ENCODE measurements at regions not wholly inside any gene's neighbourhood (a gene's known extent, or its start where the extent isn't known, plus 50 kb on each side); places are given as distances from the start of the nearest gene placed in this dataset.

DNA sequence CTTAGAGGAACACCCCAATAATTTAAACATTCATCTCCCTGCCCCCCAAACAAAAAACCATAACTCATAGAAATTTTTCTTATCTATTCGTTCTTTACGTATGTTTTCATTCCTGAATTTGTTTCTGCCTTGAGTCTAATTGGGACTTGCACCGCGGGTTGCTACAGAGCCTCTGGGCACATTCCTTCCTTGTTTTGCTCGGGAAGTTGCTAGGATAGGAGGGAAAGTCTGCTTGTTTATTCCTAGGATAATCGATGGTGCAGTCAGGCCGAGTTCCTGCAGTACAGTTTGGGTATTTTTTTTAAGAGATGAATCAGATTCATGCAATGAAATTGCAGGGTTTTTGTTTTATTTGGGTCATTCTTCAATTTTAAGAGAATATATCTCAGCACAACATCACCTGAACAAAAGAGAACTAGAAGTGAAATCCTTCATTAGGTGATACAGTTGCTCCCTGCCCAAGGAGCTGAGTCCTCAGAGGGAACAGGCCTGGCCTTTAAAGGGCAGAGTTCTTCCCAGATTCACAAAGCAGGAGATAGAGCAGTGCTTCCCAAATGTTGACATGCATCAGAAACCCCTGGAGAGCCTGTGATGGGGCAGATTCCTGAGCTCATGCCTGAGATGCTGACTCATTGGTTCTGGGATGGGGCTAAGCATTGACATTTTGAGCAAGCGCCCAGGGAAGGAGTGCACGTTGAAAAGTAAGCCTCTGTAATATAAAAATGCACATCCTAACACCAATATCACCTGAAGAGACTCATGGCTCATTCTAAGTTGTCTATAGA is 114.9 kb upstream of the FAM9B start:
- ATAC-seq = no peak

DNA sequence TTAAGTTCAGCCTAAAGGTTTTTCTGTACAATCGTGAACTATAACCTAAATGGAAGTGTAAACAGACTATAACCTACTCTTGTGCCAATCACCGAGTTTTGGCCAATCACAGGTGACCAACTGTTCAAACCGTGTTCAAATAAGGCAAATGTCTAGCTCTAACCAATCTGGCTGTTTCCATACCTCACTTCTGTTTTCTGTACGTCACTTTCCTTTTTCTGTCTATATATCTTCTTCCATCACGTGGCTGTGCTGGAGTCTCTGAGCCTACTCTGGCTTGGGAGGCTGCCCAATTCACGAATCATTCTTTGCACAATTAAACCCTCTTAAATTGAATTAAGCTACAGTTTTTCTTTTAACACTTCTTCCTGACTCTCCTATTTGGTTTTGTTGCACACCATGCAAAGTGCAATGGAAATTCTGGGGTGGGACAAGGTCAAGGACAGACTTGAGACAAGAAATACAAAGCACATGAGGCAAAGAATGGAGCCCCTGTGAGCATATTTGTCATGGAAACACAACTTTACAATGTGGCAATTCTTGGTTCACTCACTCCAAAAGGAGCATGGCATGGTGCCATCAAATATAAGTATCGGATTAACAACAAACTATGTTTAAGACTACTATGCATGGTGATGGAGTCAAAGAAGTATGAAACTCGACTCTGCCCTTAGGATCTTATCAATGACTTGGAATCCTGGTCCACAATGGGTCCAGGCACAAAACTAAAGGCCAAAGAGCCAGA is 115.7 kb upstream of the FAM9B start:
- no peak for ATAC-seq

DNA sequence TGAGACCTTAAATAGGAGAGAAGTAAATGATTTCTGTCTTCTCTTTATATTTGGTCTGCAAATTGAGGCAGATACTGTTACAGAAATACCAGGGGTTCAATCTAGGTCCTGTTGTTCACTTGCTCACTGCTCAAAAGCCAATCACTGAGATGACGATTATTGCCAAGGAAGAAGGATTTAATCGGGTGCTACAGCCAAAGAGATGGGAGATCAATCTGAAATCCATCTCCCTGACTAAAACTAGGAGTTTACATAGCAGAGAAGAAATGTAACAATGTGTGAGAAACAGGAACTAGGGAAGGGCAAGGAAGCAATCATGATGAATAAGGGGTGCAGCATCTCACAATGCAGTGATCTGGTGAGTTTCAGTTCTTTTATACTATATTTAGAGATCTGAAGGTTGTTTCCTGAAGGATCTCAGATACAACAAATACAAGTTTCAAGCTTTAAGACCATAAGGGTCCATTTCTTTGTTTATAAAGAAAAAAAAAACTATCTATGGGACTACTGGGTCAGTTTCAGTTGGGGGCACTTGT is 117.9 kb upstream of the FAM9B start:
- no peak for ATAC-seq

DNA sequence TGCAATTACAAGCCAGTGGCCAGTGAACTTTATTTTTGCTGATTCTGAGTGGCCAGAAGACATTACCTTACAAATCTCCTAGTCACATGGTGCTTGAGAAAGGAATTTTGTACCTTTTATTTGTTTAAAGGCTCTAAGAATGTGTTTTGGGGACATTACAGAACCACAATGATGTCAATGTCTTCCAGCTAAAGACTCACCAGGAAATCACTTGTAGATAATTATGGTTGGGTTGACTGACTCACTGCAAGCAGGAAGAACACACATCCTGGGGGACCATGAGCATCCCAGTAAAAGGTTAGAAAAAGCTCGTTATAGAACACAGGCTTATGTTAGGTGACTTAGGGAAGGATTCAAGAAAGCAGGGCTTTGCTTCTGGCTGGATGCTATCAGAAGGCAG is 119.4 kb upstream of the FAM9B start:
- ATAC-seq = no peak

DNA sequence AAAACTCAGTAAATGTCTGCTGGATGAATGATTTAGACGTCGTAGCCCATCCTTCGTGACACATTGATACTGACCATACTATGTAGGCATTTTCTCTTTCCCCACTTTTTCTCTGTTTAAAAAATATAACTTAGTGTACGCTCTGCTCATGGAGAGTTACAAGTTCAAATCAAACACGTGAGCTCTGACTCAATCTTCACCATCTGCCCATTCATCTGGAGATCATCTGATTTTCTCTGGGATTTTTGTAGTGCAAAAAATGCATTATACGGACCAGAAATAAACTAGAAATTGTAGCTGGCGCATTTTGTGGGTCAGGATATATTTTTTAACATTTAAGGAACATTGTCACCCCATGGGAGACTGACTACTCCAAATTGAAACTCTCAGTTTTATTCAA is 124.7 kb upstream of the FAM9B start:
- no peak for ATAC-seq

DNA sequence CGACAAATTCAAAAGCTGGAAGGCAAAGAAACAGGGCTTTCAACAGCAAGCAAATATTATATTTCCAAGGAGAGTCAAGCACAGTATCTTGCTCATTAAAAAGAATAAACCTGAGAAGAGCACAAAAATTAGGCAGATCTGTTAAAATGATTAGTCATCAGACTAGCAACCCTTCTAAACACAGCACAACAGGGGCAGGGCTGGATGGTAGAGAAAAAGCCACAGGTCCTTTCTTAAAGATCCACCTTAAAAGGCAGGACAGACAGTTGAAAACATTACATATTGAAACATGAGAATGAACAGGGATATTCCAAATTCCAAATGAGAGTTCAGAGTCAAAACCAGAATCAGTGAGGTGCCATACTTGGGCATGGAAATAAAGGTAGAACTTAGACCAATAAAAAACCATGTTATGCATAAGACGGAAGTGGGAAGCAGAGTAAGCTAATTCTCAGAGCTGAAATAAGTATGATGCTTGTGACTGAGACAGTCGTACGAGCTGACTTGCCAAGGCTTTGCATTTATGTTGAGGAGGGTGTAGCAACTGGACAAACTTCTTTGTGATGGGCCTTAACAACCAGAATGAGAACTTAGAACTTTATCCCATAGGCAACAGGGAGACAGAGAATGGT is 126.9 kb upstream of the FAM9B start:
- ATAC-seq = peak in 1 of 2 donors; percentile 36

DNA sequence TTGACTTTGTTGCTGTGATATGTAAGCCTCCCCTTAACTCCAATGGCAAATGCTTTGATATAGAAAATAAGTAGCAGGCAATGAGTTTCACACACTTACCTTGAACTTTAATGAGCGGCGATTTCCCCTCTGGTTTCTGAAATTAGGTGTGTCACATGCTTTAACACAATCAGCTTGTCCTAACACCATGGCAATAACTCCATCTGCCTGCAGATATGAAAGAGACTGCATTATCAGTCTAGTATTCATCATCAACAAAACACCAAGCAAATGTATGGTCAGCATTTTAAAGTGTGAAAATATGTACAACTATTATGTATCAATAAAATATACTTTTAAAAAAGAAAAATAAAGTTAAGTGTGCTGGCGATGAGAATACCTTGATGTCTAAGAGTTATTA is 128.8 kb upstream of the FAM9B start:
- ATAC-seq = no peak

DNA sequence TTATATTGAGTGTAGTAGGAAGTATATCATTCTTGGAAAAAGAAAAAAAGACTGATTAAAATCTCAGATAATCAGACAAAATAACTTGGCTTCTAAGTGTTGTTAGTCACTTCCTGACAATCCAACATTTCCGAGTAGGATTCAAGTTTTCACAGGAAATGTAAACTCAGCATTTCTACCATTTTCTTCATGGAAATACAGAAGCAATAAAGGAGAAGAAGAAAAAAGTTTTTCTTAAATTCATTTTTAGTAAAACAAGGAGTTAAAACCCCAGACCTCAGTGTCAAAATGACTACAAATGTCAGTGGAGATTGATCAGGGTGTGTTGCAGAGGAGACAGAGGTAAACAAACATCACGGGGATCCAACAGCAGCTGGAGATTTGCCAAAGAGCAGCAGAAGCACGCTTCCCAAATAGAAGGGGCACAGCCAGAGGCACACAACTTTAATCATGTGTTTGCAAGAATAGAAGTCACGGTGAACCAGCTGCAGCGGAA is 129.3 kb upstream of the FAM9B start:
- no peak for ATAC-seq

GRCh38 chrX:9164086-9164485 is 130.2 kb upstream of the FAM9B start:
- ATAC-seq = no peak

DNA sequence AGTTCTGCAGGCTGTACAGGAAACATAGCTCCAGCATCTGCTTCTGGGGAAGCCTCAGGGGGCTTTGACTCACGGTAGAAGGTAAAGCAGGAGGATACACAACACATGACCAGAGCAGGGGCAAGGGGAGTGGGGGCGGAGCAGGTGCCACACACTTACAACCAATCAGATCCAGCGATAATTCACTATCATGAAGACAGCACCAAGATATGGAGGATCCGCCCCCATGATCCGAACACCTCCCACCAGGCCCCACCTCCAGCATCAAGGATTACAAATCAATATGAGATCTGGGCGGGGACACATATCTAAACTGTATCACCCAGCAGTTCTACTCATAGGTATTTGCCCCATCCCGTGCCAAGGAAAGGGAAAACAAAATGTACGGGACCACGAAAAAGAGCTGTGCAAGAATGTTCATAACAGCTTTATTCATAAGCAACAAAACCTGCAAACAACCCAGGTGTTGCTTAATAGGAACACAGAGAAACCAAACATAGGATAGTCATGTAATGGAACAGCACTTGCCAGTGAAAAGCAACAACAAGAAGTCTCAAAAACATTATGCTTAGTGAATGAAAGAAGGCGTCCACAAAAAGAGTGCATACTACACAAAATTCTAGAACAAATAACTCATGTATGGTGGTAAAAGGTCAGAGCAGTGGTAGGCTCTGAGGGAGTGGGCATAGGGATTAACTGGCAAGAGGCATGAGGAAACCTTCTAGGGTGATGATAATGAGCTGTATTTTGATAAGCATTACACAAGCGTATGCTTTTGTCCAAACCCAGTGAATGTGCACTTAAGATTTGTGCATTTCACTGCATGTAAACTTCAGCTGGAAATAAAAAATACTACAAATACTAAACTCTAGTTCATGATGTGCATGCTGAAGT is 130.9 kb upstream of the FAM9B start:
- peak in 1 of 2 donors; percentile 11 for ATAC-seq

- ATAC-seq = no peak
Measured at GRCh38 chrX:9166584-9166944, 132.6 kb upstream of the FAM9B start.

DNA sequence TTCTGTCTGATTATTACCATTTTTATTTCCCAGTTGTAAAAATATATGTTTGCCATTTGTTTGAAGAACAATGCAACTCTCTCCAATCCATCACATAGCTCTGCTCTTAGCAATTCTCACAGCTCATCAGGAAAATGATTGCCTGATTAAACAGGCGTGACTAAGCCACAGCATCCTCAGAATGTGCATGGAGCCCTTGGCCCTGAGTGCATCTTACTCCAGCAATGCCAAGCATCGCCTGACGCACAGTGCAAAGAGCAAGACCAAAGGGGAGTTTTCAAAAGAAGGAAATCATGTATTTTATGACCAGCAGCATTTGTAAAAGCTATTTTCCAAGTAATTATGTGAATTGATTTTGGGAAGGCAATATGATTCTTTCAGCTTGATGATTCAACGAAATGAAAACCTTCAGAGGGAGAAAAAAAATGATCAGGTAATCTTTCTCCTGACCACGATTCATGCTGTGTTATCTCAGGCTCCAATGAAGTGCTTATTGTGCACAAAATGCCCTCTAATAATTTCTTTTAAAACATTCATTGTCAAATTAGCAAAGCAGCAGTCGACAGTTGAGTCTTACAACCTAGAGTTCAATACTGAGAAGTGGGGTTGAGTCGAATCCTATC is 138.0 kb upstream of the FAM9B start:
- ATAC-seq = no peak

DNA sequence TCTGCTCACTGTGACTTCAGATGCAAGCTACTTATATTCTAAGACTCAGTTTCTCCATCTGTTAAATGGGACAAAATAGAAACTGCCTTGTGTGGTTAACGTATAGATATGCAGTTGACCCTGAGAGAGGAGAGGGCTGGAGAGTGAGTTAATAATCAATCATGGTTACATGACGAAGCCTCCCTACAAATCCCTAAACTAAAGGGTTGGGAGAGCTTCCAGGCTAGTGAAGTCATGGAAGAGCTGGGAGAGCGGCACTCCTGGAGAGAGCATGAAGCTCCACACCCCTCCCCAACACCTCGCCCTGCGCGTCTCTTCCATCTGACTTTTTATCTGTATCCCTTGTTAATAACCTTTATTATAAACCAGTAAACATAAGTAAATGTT is 138.5 kb upstream of the FAM9B start:
- no peak for ATAC-seq

DNA sequence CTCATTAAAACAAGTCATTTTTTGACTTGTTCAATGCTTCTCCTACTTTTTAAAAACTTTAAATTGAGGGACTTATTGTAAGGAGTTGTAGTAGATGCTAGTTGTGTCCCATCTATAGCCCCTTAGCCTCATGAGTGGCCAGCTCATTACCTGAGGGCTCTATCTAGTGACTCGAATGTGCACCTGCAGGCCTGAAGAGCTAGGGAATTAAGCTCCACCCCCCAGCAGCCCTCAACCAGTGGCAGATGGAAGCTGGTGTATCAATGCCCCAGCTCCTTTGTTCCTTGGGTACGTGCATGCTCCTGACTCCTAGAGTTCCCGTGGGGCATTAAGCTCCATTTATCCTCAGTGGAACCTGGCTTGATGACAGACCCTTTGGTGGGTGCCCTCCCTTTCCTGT is 146.7 kb upstream of the FAM9B start:
- no peak for ATAC-seq

GRCh38 chrX:9182041-9182440 is 148.1 kb upstream of the FAM9B start:
- ATAC-seq = no peak

DNA sequence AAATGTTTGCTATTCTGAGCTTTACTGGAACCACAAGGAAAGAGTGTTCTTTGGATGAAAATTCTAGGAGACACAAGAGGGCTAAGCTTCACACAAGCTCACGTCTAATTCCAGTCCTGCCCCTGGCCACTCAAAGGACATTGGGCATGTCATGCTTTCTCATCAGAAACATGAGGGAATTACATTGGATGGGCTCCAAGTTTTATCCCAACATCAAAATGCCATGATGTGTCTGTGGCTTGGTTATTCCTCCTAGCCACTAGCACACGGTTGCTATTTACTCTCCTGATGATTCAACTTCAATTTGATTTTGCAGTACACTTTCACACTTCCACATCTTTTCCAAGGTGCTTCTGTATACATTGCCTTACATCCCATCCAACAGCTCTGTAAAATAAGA is 149.6 kb upstream of the FAM9B start:
- no peak for ATAC-seq

DNA sequence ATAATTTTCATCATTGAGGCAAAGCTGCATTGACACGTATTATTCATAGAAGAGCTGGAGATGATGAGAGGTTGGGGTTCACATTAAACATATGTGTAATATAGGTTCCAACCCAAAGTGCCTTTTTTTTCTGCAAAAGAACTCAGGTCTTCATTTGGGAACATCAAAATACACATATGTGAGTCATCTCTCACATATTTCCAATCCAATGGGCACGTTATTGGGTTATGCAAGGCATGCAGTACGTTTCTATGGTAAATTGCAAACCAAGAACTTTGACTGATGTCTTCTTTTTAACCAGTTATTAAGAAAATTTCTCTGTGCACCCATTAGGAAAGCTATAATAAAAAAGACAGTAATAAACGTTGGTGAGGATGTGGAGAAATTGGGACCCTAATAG is 150.3 kb upstream of the FAM9B start:
- ATAC-seq = no peak

DNA sequence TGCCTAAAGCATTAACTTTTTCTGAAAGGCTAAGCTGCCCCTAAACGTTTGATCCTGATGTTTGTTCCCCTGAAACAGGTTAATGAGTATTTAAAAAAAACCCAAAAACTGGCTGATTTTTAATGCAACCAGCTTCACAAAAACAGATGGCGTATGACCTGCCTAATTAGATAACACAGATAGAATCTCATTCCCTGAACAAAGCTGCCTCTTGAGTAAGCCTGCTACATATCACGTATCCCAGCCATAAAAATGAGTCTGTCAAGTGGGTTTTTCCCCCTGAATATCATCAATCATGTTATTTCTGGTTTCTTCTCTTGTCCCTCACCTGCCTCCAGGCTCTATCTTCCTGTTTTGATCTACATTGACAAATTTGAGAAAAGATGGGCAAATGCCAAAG is 154.2 kb upstream of the FAM9B start:
- ATAC-seq = no peak

GRCh38 chrX:9189286-9189685 is 155.4 kb upstream of the FAM9B start:
- no peak for ATAC-seq

DNA sequence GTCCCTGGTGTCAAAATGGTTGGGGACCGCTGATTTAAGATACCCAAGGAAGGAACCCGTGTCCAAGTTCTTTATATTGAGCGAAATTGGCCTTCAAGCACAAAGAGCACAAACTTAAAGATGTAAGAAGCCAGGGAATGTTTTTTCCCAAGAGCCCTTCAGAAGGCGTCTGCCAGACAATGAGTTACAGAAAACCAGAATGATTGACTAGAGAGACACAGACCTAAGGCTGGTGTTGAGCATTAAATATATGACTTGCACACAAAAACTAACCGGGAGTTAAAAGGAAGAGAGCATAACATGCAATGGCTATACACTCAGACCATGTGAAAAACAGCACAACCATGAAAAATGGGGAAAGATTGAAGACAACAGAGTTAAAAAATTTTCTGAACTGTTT is 157.5 kb upstream of the FAM9B start:
- ATAC-seq = no peak

GRCh38 chrX:9195199-9195880 is 161.4 kb upstream of the FAM9B start:
- no peak for ATAC-seq

All from activated CD4-positive, CD25-positive, alpha-beta regulatory T cell treated with anti-CD3 and anti-CD28 coated beads, Interleukin-2, amount 50 U/mL, for 24 hours (primary cell).